Mesodermal cell (in vitro differentiated cells): ENCODE measurements at regions not wholly inside any gene's neighbourhood (a gene's known extent, or its start where the extent isn't known, plus 50 kb on each side); places are given as distances from the start of the nearest gene placed in this dataset.

Experiments used
- H3K27ac ChIP-seq: 2 replicates; pipeline ENCODE4 v1.7.0; 2013; ENCODE audit warnings: mild to moderate bottlenecking, low read depth, low read length, moderate library complexity; ENCODE audit not compliant: severe bottlenecking
- H3K36me3 ChIP-seq: 2 replicates; pipeline ENCODE4 v1.7.1; 2013; ENCODE audit warnings: mild to moderate bottlenecking, low read length, moderate library complexity; ENCODE audit not compliant: control insufficient read depth, insufficient read depth
- H3K4me1 ChIP-seq: one replicate; pipeline ENCODE4 v1.7.1; 2013; ENCODE audit warnings: mild to moderate bottlenecking, low read length; ENCODE audit not compliant: insufficient read depth, control insufficient read depth, poor library complexity, severe bottlenecking
- H3K4me3 ChIP-seq: 2 replicates; pipeline ENCODE4 v1.7.0; 2013; ENCODE audit warnings: low read length, control low read depth, mild to moderate bottlenecking; ENCODE audit not compliant: insufficient read depth, poor library complexity, severe bottlenecking; ENCODE audit errors: extremely low read depth
- H3K9me3 ChIP-seq: 2 replicates; pipeline ENCODE4 v1.7.1; 2013; ENCODE audit warnings: mild to moderate bottlenecking, low read length, moderate library complexity; ENCODE audit not compliant: control insufficient read depth
- WGBS, 2 experiments: methylation state at CpG; one replicate each; pipeline ENCODE4 v1.1.5; 2013; ENCODE audit warnings: missing lambda C conversion rate in 2 of 2; ENCODE audit not compliant: insufficient coverage in 2 of 2; 5-methylcytosine and 5-hydroxymethylcytosine counted together

DNA sequence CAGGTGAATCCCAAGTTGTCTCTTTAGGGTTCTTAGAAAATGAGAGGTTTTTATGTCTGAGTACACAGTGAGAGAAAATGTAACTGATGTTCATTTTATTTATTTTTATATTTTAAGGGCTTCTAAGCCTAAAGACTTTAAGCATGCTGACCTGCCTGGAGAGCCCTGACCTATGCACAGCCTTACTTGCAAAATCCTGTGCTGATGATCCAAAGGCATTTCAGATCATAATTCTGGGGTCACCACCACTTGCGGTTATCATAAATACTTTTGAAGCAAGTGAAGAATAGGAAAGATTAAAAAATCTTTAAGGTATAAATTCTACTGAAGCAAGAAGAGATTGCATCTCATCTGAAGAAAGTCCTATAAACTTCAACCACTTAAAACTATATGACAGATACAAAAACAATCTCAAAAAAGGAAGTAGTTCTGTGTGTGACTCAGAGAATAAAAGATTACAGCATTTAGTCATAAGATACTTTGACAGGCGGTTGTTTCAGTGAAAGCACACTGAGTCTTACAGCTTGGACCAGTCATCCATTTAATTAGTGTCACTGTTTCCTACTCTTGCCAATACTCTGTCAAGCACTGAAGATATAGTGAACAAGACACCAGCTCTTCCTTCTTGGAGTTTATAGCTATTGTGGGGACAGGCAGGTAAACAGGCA, 245.2 kb upstream of the DIPK2B start:
- no CpG with 5 or more reads among the region's 2 CpGs for WGBS, 2 experiments
- H3K36me3 ChIP-seq, result no peaks in the 10 kb centered on the region

GRCh38 chrX:45437186-45437585, 236.5 kb upstream of the DIPK2B start:
- WGBS, 2 experiments, result no CpG with 5 or more reads among the region's 2 CpGs
- no peaks in the 10 kb centered on the region for H3K9me3 ChIP-seq
- no peaks in the 10 kb centered on the region for H3K4me1 ChIP-seq
- H3K27ac ChIP-seq, result no peak overlapping the region
- no peak overlapping the region for H3K4me3 ChIP-seq
- H3K36me3 ChIP-seq, result no peaks in the 10 kb centered on the region

More for the DNA sequence above, 245.2 kb upstream of the DIPK2B start:
- Histone ChIP-seq H3K9me3 (no peaks in the 10 kb centered on the region), H3K4me3 (no peak overlapping the region), H3K4me1 (no peaks in the 10 kb centered on the region), H3K27ac (no peak overlapping the region)

- Histone ChIP-seq H3K4me3 (no peak overlapping the region), H3K9me3 (no peaks in the 10 kb centered on the region), H3K27ac (no peak overlapping the region), H3K36me3 (no peaks in the 10 kb centered on the region), H3K4me1 (no peaks in the 10 kb centered on the region)
Observed at GRCh38 chrX:45435481-45435880, 234.8 kb upstream of the DIPK2B start.

GRCh38 chrX:45434231-45434630, 233.6 kb upstream of the DIPK2B start:
- Histone ChIP-seq H3K9me3 (no peaks in the 10 kb centered on the region), H3K27ac (no peak overlapping the region), H3K36me3 (no peaks in the 10 kb centered on the region), H3K4me1 (no peaks in the 10 kb centered on the region), H3K4me3 (no peak overlapping the region)
- WGBS, 2 experiments, result no CpG with 5 or more reads among the region's 1 CpG

DNA sequence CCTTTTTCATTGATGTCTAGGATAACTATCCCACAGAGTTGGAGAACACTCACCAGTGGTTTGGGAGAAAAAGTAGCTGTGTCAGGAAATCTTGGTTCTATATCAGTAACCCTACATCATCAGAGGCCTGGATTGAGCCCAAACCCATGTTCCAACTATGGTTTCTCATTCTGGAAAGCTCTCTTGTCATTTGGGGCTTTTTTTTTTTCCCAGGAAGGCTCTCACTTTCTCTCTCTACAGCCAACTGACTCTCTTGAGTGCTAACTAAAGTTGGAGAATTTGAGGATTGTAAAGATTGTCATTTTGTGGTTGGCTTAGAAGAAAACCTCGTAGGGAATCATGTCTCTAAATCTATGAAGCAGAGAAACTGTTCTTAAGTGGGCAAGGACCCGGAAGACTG, 228.2 kb upstream of the DIPK2B start:
- no peaks in the 10 kb centered on the region for H3K36me3 ChIP-seq
- 77% methylated on average over 2 of the region's 2 CpGs; no CpG with 5 or more reads in 1 of the 2 experiments for WGBS, 2 experiments
- H3K27ac ChIP-seq, result no peak overlapping the region
- H3K4me1 ChIP-seq, result no peaks in the 10 kb centered on the region
- no peak overlapping the region for H3K4me3 ChIP-seq
- H3K9me3 ChIP-seq, result no peaks in the 10 kb centered on the region

DNA sequence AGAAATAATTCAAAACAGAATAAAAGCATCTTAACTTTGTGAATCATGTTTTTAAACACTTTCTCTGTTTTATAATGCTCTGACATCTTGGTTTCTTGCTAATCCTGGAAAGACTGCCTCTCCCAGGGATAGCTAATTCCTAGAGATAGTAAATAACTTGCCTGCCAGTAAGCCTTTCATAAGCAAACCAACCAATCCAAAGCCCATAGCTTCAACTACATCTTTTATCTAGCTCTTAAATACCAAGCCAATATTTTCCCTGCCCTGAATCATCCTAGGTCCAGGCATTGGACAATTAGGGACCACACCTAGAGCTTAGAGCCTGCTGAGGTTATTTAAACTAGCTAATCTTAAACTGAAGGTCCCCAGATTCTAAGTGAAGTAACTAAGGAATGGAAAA, 223.7 kb upstream of the DIPK2B start:
- H3K36me3 ChIP-seq, result no peaks in the 10 kb centered on the region

DNA sequence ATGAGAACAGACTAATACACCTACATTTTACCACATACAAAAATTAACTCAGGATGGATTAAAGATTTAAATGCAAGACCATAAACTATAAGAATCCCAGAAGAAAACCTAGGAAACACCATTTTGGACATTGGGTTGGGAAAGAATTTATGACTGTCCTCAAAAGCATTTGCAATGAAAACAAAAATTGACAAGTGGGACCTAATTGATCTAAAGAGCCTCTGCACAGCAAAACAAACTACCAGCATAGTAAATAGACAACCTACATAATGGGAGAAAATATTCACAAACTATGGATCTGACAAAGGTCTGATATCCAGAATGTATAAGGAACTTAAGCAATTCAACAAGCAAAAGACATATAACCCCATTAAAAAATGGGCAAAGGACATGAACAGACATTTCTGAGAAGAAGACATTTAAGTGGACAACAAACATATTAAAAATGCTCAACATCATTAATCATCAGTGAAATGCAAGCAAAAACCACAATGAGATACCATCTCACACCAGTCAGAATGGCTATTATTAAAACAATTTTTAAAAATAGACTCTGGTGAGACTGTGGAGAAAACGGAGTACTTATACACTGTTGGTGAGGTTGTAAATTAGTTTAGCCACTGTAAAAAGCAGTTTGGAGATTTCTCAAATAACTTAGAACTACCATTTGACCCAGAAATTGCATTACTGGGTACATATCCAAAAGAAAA, 221.7 kb upstream of the DIPK2B start:
- no peaks in the 10 kb centered on the region for H3K9me3 ChIP-seq
- no peaks in the 10 kb centered on the region for H3K36me3 ChIP-seq
- WGBS, 2 experiments, result no CpG with 5 or more reads among the region's 1 CpG
- H3K27ac ChIP-seq, result no peak overlapping the region
- no peaks in the 10 kb centered on the region for H3K4me1 ChIP-seq
- no peak overlapping the region for H3K4me3 ChIP-seq

More for the DNA sequence above, 223.7 kb upstream of the DIPK2B start:
- Histone ChIP-seq H3K4me3 (no peak overlapping the region), H3K27ac (no peak overlapping the region), H3K4me1 (no peaks in the 10 kb centered on the region), H3K9me3 (no peaks in the 10 kb centered on the region)

DNA sequence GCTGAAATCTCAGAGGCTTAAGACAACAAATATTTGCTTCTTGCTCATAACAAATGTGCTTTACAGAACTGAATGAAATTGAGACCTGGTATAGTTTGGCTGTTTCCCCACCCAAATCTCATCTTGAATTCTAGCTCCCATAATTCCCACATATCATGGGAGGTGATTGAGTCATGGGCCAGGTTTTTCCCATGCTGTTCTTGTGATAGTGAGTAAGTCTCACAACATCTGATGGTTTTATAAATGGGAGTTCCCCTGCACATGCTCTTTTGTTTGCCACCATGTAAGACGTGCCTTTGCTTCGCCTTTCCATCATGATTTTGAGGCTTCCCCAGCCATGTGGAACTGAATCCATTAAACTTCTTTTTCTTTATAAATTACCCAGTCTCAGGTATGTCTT, 221.1 kb upstream of the DIPK2B start:
- H3K27ac ChIP-seq, result no peak overlapping the region
- H3K4me1 ChIP-seq, result no peaks in the 10 kb centered on the region
- no peak overlapping the region for H3K4me3 ChIP-seq
- WGBS, 2 experiments, result 100% methylated on average over 2 of the region's 2 CpGs; no CpG with 5 or more reads in 1 of the 2 experiments
- H3K36me3 ChIP-seq, result no peaks in the 10 kb centered on the region
- no peaks in the 10 kb centered on the region for H3K9me3 ChIP-seq

- Histone ChIP-seq H3K9me3 (no peaks in the 10 kb centered on the region), H3K4me3 (no peak overlapping the region), H3K4me1 (peaks cover 4% of the 10 kb centered on the region), H3K27ac (no peak overlapping the region), H3K36me3 (no peaks in the 10 kb centered on the region)
- 100% methylated on average over 2 of the region's 3 CpGs; no CpG with 5 or more reads in 1 of the 2 experiments for WGBS, 2 experiments
Observed at GRCh38 chrX:45404206-45404605, 203.5 kb upstream of the DIPK2B start.

- Histone ChIP-seq H3K4me3 (no peak overlapping the region), H3K9me3 (no peaks in the 10 kb centered on the region), H3K36me3 (no peaks in the 10 kb centered on the region), H3K4me1 (peaks cover 4% of the 10 kb centered on the region), H3K27ac (no peak overlapping the region)
- 80% methylated on average over 1 of the region's 2 CpGs; no CpG with 5 or more reads in 1 of the 2 experiments for WGBS, 2 experiments
Observed at GRCh38 chrX:45401923-45402322, 201.2 kb upstream of the DIPK2B start.
